Neural cell (in vitro differentiated cells): ENCODE measurements at regions not wholly inside any gene's neighbourhood (a gene's known extent, or its start where the extent isn't known, plus 50 kb on each side); places are given as distances from the start of the nearest gene placed in this dataset.

ENCODE experiments used
- H2AFZ ChIP-seq: fragments of 200-600, 300-800 bp; sonication (generic), shearing (Covaris generic); 2 replicates; pipeline ENCODE4 v1.6.0; 2014; ENCODE audit warnings: low read depth, mild to moderate bottlenecking, antibody characterized with exemption, low read length, moderate library complexity
- H3F3A ChIP-seq: fragments of 200-600 bp; shearing (Covaris generic); 2 replicates; pipeline ENCODE4 v1.6.1; 2016; ENCODE audit warnings: mild to moderate bottlenecking, moderate library complexity, mixed read lengths, antibody characterized with exemption, low read length; ENCODE audit not compliant: insufficient read depth, poor library complexity, severe bottlenecking
- H3K27ac ChIP-seq: fragments of 200-600, 300-800 bp; sonication (generic), shearing (Covaris generic); 2 replicates; pipeline ENCODE4 v1.5.1; 2014; ENCODE audit warnings: mild to moderate bottlenecking, low read length, moderate library complexity
- H3K27me3 ChIP-seq: fragments of 300-800, 200-600 bp; sonication (generic), shearing (Covaris generic); 2 replicates; pipeline ENCODE4 v1.6.0; 2014; ENCODE audit warnings: mild to moderate bottlenecking, low read depth, low read length, moderate library complexity; ENCODE audit not compliant: insufficient read depth
- H3K36me3 ChIP-seq: fragments of 300-800, 200-600 bp; sonication (generic), shearing (Covaris generic); 2 replicates; pipeline ENCODE4 v1.5.1; 2014; ENCODE audit warnings: mild to moderate bottlenecking, antibody characterized with exemption, low read length, moderate library complexity; ENCODE audit not compliant: insufficient read depth
- H3K4me2 ChIP-seq: fragments of 300-800, 200-600 bp; sonication (generic), shearing (Covaris generic); 2 replicates; pipeline ENCODE4 v1.6.0; 2014; ENCODE audit warnings: mild to moderate bottlenecking, low read length
- H3K4me3 ChIP-seq: fragments of 300-800, 200-600 bp; sonication (generic), shearing (Covaris generic); 2 replicates; pipeline ENCODE4 v1.5.1; 2014; ENCODE audit warnings: mild to moderate bottlenecking, low read length, moderate library complexity
- H3K79me2 ChIP-seq: fragments of 200-600 bp; shearing (Covaris generic); replicated peaks from 2 replicates; pipeline ENCODE4 v1.6.0; 2014; ENCODE audit warnings: mild to moderate bottlenecking, low read length, moderate library complexity; ENCODE audit not compliant: insufficient read depth
- H3K9ac ChIP-seq: fragments of 300-800, 200-600 bp; sonication (generic), shearing (Covaris generic); 2 replicates; pipeline ENCODE4 v1.6.1; 2016; ENCODE audit warnings: mild to moderate bottlenecking, low read length, mixed read lengths
- H3K9me2 ChIP-seq: fragments of 200-600 bp; shearing (Covaris generic); 2 replicates; pipeline ENCODE4 v1.6.1; 2016; ENCODE audit warnings: mild to moderate bottlenecking, low read length, mixed read lengths; ENCODE audit not compliant: insufficient read depth
- H3K9me3 ChIP-seq: fragments of 200-600, 300-800 bp; sonication (generic), shearing (Covaris generic); 2 replicates; pipeline ENCODE4 v1.6.1; 2016; ENCODE audit warnings: mild to moderate bottlenecking, mixed run types, low read length, moderate library complexity, mixed read lengths
- H4K20me1 ChIP-seq: fragments of 200-600 bp; shearing (Covaris generic); 2 replicates; pipeline ENCODE4 v1.6.1; 2016; ENCODE audit warnings: mild to moderate bottlenecking, mixed run types; ENCODE audit not compliant: insufficient read depth
- CTCF ChIP-seq: fragments of 450-650 bp; IDR thresholded peaks from 2 replicates; pipeline ENCODE4 v1.5.1; 2014; ENCODE audit warnings: antibody characterized with exemption, mild to moderate bottlenecking, moderate library complexity; ENCODE audit not compliant: poor library complexity, severe bottlenecking
- EP300 ChIP-seq: fragments of 450-650 bp; conservative IDR thresholded peaks from 2 replicates; pipeline ENCODE4 v1.6.1; 2014; ENCODE audit warnings: antibody characterized with exemption, mild to moderate bottlenecking, moderate library complexity; ENCODE audit not compliant: poor library complexity, severe bottlenecking
- EZH2 ChIP-seq: fragments of 200-600, 300-800 bp; shearing (Covaris generic), sonication (generic); IDR thresholded peaks from 2 replicates; pipeline ENCODE4 v1.6.1; 2014; ENCODE audit warnings: antibody characterized with exemption, low read length, borderline replicate concordance, mild to moderate bottlenecking; ENCODE audit not compliant: insufficient read depth, poor library complexity, severe bottlenecking
- MXI1 ChIP-seq: fragments of 450-650 bp; conservative IDR thresholded peaks from 2 replicates; pipeline ENCODE4 v1.6.1; 2014; ENCODE audit warnings: antibody characterized with exemption, mild to moderate bottlenecking; ENCODE audit not compliant: poor library complexity, severe bottlenecking
- POLR2AphosphoS5 ChIP-seq: IDR thresholded peaks from 2 replicates; pipeline ENCODE4 v1.6.1; 2012
- RAD21 ChIP-seq: fragments of 450-650 bp; conservative IDR thresholded peaks from 2 replicates; pipeline ENCODE4 v1.6.1; 2014; ENCODE audit warnings: antibody characterized with exemption, mild to moderate bottlenecking, moderate library complexity
- REST ChIP-seq: IDR thresholded peaks from 2 replicates; pipeline ENCODE4 v1.6.1; 2012; ENCODE audit warnings: borderline replicate concordance
- SMC3 ChIP-seq: fragments of 450-650 bp; conservative IDR thresholded peaks from 2 replicates; pipeline ENCODE4 v1.6.1; 2014; ENCODE audit warnings: antibody characterized with exemption, mild to moderate bottlenecking, moderate library complexity; ENCODE audit not compliant: poor library complexity
- TAF1 ChIP-seq: IDR thresholded peaks from 2 replicates; pipeline ENCODE4 v1.6.1; 2012; ENCODE audit warnings: low read depth

GRCh38 chr20:7346562-7346961, 579.1 kb downstream of the BMP2 start (continued):
- TF ChIP-seq RAD21, result no peak
- no peak for TF ChIP-seq MXI1

GRCh38 chr20:7347409-7347808, 579.9 kb downstream of the BMP2 start:
- no peaks in the 10 kb centered on the region for H4K20me1 ChIP-seq
- no peak overlapping the region for H3K4me3 ChIP-seq
- no peak overlapping the region for H3K4me2 ChIP-seq
- H3K27ac ChIP-seq, result no peak overlapping the region
- H3K9ac ChIP-seq, result no peak overlapping the region
- H3K79me2 ChIP-seq, result no peaks in the 10 kb centered on the region
- no peaks in the 10 kb centered on the region for H3K27me3 ChIP-seq
- H3K36me3 ChIP-seq, result no peaks in the 10 kb centered on the region
- H3F3A ChIP-seq, result no peaks in the 10 kb centered on the region
- H3K9me2 ChIP-seq, result no peaks in the 10 kb centered on the region
- H3K9me3 ChIP-seq, result no peaks in the 10 kb centered on the region
- TF ChIP-seq EP300 (no peak), CTCF (no peak), REST (no peak), TAF1 (no peak), MXI1 (no peak), RAD21 (no peak), POLR2AphosphoS5 (no peak), SMC3 (no peak), EZH2 (no peak)
- no peak overlapping the region for H2AFZ ChIP-seq

GRCh38 chr20:7348253-7348652, 580.8 kb downstream of the BMP2 start:
- Histone ChIP-seq H3K9me2 (no peaks in the 10 kb centered on the region), H3K27ac (no peak overlapping the region), H3K4me3 (no peak overlapping the region), H3K9ac (no peak overlapping the region), H4K20me1 (no peaks in the 10 kb centered on the region), H3K27me3 (no peaks in the 10 kb centered on the region), H3K79me2 (no peaks in the 10 kb centered on the region), H3K36me3 (no peaks in the 10 kb centered on the region), H3K4me2 (no peak overlapping the region), H3F3A (no peaks in the 10 kb centered on the region), H2AFZ (no peak overlapping the region), H3K9me3 (no peaks in the 10 kb centered on the region)
- TF ChIP-seq MXI1 (no peak), SMC3 (no peak), RAD21 (no peak), EZH2 (no peak), POLR2AphosphoS5 (no peak), EP300 (no peak), CTCF (no peak), REST (no peak), TAF1 (no peak)
